ENCODE measurements at regions not wholly inside any gene's neighbourhood (a gene's known extent, or its start where the extent isn't known, plus 50 kb on each side); places are given as distances from the start of the nearest gene placed in this dataset.
A peak's percentile ranks its signal among the peaks of the same experiment; 100 is the strongest.

DNA sequence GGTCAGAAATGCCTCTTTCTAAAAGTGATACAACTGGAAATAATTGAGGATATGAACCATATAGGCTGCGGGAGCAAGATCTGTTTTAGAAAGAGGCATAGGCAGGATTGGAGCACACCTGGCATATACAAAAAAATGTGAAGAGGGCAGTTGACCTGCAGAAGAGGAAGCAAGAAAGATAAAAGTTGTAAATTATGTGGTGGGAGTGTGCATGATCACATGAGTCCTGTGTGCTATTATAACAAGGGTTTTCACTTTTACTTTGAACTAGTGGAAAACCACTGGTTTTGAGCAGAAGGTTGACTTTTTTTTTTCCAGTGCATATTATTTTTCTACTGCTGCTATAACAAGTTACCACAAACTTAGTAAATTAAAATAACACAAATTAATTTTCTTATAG is 489.3 kb downstream of the ANXA1 start:
- peak; percentile 15 for DNase-seq (ENCODE audit: extremely low spot score)
- ChIA-PET CTCF (interaction anchor here (1.3 kb wide), 1 partner anchor 11 kb away, joined by 3 read pairs; no protein-coding TSS in a partner anchor), POLR2A (no interaction called here)
- TF ChIP-seq, protein P1, sequence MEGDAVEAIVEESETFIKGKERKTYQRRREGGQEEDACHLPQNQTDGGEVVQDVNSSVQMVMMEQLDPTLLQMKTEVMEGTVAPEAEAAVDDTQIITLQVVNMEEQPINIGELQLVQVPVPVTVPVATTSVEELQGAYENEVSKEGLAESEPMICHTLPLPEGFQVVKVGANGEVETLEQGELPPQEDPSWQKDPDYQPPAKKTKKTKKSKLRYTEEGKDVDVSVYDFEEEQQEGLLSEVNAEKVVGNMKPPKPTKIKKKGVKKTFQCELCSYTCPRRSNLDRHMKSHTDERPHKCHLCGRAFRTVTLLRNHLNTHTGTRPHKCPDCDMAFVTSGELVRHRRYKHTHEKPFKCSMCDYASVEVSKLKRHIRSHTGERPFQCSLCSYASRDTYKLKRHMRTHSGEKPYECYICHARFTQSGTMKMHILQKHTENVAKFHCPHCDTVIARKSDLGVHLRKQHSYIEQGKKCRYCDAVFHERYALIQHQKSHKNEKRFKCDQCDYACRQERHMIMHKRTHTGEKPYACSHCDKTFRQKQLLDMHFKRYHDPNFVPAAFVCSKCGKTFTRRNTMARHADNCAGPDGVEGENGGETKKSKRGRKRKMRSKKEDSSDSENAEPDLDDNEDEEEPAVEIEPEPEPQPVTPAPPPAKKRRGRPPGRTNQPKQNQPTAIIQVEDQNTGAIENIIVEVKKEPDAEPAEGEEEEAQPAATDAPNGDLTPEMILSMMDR (IDR thresholded peaks at IDR 0.05; ENCODE audit: control extremely low read depth, extremely low read depth, low read depth, missing control alignments): no peak

DNA sequence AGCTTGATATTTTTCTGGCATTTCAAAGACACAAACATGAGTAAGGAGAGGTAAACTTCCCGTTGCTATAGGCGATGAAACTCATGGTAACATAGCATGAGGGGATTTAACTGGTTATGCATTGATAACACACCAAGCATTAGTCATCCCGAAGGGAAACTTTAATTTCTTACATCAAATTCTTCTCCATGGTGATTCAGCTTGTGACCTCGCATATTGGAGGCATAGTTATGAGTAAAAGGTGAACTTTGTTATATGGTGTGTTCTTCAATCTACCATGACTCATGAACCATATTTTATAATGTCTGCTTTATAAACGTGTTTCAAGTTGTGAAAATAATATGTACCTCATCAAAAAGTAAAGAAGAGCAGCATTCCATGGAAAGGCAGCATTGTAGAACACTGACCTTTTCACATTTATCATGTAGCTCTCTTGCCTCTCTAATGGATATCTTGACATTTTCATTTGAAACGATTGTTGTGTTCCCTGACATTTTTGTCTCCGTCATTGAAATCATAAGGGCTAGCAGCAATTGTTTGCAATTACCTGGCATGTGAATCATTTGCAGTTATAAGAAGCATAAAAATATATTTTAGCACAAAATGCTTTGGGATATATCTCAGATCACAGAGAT is 491.8 kb downstream of the ANXA1 start:
- no peak for DNase-seq (ENCODE audit: extremely low spot score)
- ChIA-PET POLR2A (no interaction called here), CTCF (interaction anchor here (1.6 kb wide), 1 partner anchor 20 kb away, joined by 4 read pairs; no protein-coding TSS in a partner anchor)
- TF ChIP-seq, protein P1 (IDR thresholded peaks at IDR 0.05; ENCODE audit: control extremely low read depth, extremely low read depth, low read depth, missing control alignments): no peak

DNA sequence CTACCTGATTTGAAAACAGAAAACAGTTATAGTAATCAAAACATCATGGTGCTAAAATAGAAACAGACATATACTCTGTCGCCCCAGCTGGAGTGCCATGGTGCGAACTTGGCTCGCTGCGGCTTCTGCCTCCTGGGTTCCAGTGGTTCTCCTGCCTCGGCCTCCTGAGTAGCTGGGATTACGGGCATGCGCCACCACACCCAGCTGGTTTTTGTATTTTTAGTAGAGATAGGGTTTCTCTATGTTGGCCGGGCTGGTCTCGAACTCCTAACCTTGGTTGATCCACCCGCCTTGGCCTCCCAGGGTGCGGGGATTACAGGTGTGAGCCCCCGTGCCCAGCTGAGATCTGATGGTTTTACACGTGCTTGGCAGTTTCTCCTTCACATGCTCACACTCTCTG is 495.9 kb downstream of the ANXA1 start:
- ChIA-PET CTCF (no interaction called here), POLR2A (no interaction called here)
- TF ChIP-seq, protein P1 (IDR thresholded peaks at IDR 0.05; ENCODE audit: control extremely low read depth, extremely low read depth, low read depth, missing control alignments): no peak
- no peak for DNase-seq (ENCODE audit: extremely low spot score)

DNA sequence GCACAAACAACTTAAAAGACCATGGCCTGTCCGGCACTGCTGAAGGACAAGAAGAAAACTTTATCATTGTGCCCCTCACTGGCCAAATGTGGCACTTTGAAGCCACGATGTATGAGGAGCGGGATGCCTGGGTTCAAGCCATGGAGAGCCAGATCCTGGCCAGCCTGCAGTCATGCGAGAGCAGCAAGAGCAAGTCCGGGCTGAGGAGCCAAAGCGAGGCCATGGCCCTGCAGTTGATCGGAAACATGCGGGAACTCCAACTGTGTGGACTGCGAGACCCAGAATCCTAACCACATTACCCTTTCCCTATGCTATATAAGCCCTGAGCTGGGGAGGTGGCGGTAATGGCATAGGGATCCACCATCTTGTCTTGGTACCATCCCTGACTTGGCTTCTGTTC is 497.9 kb downstream of the ANXA1 start:
- no peak for DNase-seq (ENCODE audit: extremely low spot score)
- TF ChIP-seq, protein P1 (IDR thresholded peaks at IDR 0.05; ENCODE audit: control extremely low read depth, extremely low read depth, low read depth, missing control alignments): no peak
- ChIA-PET CTCF (no interaction called here), POLR2A (no interaction called here)

DNA sequence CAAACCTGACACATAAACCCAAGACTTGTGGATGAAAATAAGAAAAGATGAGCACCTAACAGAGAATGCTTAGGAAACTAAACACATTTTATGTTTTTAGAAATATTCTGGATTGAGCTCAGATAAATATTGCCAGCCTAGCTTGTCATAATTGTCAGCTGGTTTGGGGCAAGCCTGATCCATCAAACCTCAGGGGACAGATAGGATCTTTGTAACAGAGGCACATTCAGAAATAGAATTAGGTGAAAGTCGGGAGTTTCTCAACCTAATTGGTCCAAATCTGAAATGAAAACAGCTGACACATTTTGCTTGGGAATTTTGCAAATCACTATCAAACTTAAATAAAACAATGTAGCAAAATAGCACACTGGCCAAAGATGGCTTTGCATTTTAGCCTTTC is 503.7 kb downstream of the ANXA1 start:
- ChIA-PET CTCF (no interaction called here), POLR2A (no interaction called here)
- TF ChIP-seq, protein P1 (IDR thresholded peaks at IDR 0.05; ENCODE audit: control extremely low read depth, extremely low read depth, low read depth, missing control alignments): no peak
- no peak for DNase-seq (ENCODE audit: extremely low spot score)

DNA sequence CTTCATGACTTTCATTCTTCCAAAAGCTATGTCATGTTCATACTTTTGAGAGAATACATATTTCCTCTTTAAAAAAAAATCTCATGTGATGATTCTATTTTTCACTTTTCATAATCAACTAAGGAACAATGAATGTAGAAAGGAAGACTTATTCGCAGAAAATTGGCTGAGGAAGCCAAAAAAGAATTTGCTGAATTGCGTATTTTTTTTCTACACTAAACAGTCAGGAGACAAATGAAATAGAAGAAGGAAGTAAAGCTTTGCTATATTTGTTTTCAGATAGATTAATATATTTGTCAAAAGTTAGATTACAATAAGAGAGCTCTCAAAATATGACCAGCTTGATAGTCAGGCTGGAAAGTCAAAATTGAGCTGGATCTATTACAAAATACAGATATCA is 504.2 kb downstream of the ANXA1 start:
- no peak for DNase-seq (ENCODE audit: extremely low spot score)
- POLR2A ChIA-PET: no interaction called here
- TF ChIP-seq, protein P1 (IDR thresholded peaks at IDR 0.05; ENCODE audit: control extremely low read depth, extremely low read depth, low read depth, missing control alignments): no peak
- CTCF ChIA-PET: no interaction called here
